CD14-positive monocyte (primary cell): ENCODE measurements at regions not wholly inside any gene's neighbourhood (a gene's known extent, or its start where the extent isn't known, plus 50 kb on each side); places are given as distances from the start of the nearest gene placed in this dataset.
A peak's percentile ranks its signal among the peaks of the same experiment; 100 is the strongest.
"Not testable (repeated sequence)": the region's sequence is repeated elsewhere in the genome, so short reads cannot be mapped to it uniquely, and the experiment has no call there.

Experiments used
- DNase-seq, 3 donors: peaks; one replicate each; pipeline ENCODE4 v3.0.0-alpha.2; 2011 to 2022
- H2AFZ ChIP-seq: 2 replicates; pipeline ENCODE4 v1.6.0; 2012; ENCODE audit warnings: mild to moderate bottlenecking, low read depth, low read length, inconsistent platforms; ENCODE audit not compliant: insufficient read depth, poor library complexity, severe bottlenecking
- H3K27ac ChIP-seq, 2 donors: 1 replicate in 1 of 2; 2 replicates in 1 of 2; pipeline ENCODE4 v1.5.1; 2012 to 2013; ENCODE audit warnings: low read length in 2 of 2, control low read depth in 1 of 2, inconsistent platforms in 1 of 2, low read depth in 1 of 2, mild to moderate bottlenecking in 1 of 2
- H3K27me3 ChIP-seq, 2 donors: one replicate each; pipeline versions ENCODE4 v1.6.0 to v1.6.1; 2011 to 2013; ENCODE audit warnings: low read length in 2 of 2; ENCODE audit not compliant: control insufficient read depth in 2 of 2, insufficient read depth in 2 of 2
- H3K36me3 ChIP-seq, 2 donors: replicated peaks in 1 of 2; 1 replicate in 1 of 2; 2 replicates in 1 of 2; pipeline versions ENCODE4 v1.5.1 to v1.6.1; 2012 to 2013; ENCODE audit warnings: low read length in 2 of 2, control low read depth in 1 of 2, inconsistent platforms in 1 of 2, mild to moderate bottlenecking in 1 of 2; ENCODE audit not compliant: insufficient read depth in 2 of 2, control insufficient read depth in 1 of 2
- H3K4me1 ChIP-seq, 2 donors: 1 replicate in 1 of 2; 2 replicates in 1 of 2; pipeline versions ENCODE4 v1.5.1 to v1.6.1; 2012 to 2013; ENCODE audit warnings: low read length in 2 of 2, control low read depth in 1 of 2, inconsistent platforms in 1 of 2, mild to moderate bottlenecking in 1 of 2, moderate library complexity in 1 of 2; ENCODE audit not compliant: insufficient read depth in 2 of 2, control insufficient read depth in 1 of 2
- H3K4me2 ChIP-seq: replicated peaks from 2 replicates; pipeline ENCODE3; 2012; ENCODE audit warnings: low read length, moderate library complexity, mild to moderate bottlenecking; ENCODE audit not compliant: poor library complexity, severe bottlenecking; ENCODE audit errors: extremely low read depth
- H3K4me3 ChIP-seq, 3 experiments: fragments of 200-600 bp in 1 of 3; sonication (generic) in 1 of 3; replicated peaks in 1 of 3; 1 replicate in 2 of 3; 2 replicates in 1 of 3; pipeline ENCODE4 v1.5.1; 2011 to 2013; ENCODE audit warnings: low read length in 3 of 3, mild to moderate bottlenecking in 3 of 3, control low read depth in 2 of 3, low read depth in 2 of 3, inconsistent platforms in 1 of 3, moderate library complexity in 1 of 3
- H3K79me2 ChIP-seq: 2 replicates; pipeline ENCODE4 v1.6.0; 2012; ENCODE audit warnings: mild to moderate bottlenecking, control low read depth, inconsistent platforms, low read length, moderate library complexity; ENCODE audit not compliant: insufficient read depth
- H3K9ac ChIP-seq: 2 replicates; pipeline ENCODE4 v1.6.0; 2017; ENCODE audit warnings: low read length, mild to moderate bottlenecking; ENCODE audit not compliant: insufficient read depth, poor library complexity, severe bottlenecking
- H3K9me3 ChIP-seq, 2 donors: replicated peaks in 1 of 2; 1 replicate in 1 of 2; 2 replicates in 1 of 2; pipeline versions ENCODE4 v1.5.1 to v1.6.1; 2012 to 2013; ENCODE audit warnings: low read length in 2 of 2, control low read depth in 1 of 2; ENCODE audit not compliant: control insufficient read depth in 1 of 2, insufficient read depth in 1 of 2
- H4K20me1 ChIP-seq: 2 replicates; pipeline ENCODE4 v1.6.0; 2012; ENCODE audit warnings: mild to moderate bottlenecking, low read length, control low read depth, moderate library complexity; ENCODE audit not compliant: insufficient read depth
- H3K27ac Mint-ChIP-seq, 7 donors: one replicate each; pipeline ENCODE4 v1.8.0; 2020; ENCODE audit warnings: mild to moderate bottlenecking in 7 of 7, mixed read lengths in 7 of 7, moderate library complexity in 6 of 7, inconsistent platforms in 2 of 7
- H3K27me3 Mint-ChIP-seq, 3 donors: one replicate each; pipeline ENCODE4 v1.8.0; 2021 to 2022; ENCODE audit warnings: low read depth in 3 of 3, mild to moderate bottlenecking in 3 of 3, mixed read lengths in 3 of 3, moderate library complexity in 3 of 3, inconsistent platforms in 1 of 3
- H3K36me3 Mint-ChIP-seq, 2 donors: one replicate each; pipeline ENCODE4 v1.8.0; 2020; ENCODE audit warnings: mixed read lengths in 2 of 2, inconsistent platforms in 1 of 2, mild to moderate bottlenecking in 1 of 2
- H3K4me1 Mint-ChIP-seq: one replicate; pipeline ENCODE4 v1.8.0; 2020; ENCODE audit warnings: mild to moderate bottlenecking, mixed read lengths
- H3K4me3 Mint-ChIP-seq, 2 donors: one replicate each; pipeline ENCODE4 v1.8.0; 2020; ENCODE audit warnings: mild to moderate bottlenecking in 2 of 2, mixed read lengths in 2 of 2, moderate library complexity in 1 of 2
- H3K9me3 Mint-ChIP-seq, 7 donors: one replicate each; pipeline ENCODE4 v1.8.0; 2020 to 2022; ENCODE audit warnings: mixed read lengths in 7 of 7, mild to moderate bottlenecking in 6 of 7, moderate library complexity in 6 of 7, inconsistent platforms in 2 of 7
- CTCF ChIP-seq: fragments of 200-600 bp; IDR thresholded peaks from one replicate; pipeline ENCODE4 v1.8.0; 2022; ENCODE audit warnings: antibody characterized with exemption, mild to moderate bottlenecking
- WGBS: methylation state at CpG from one replicate; pipeline ENCODE4 v1.1.5; 2013; ENCODE audit warnings: missing lambda C conversion rate; ENCODE audit not compliant: insufficient coverage; 5-methylcytosine and 5-hydroxymethylcytosine counted together
- intact Hi-C, 2 donors: fragments of 100-400 bp; cut with micrococcal nuclease; formaldehyde crosslinking; loops; one replicate each; pipeline versions ENCODE4 v1.15.0 to v1.15.1; 2023

- Mint-ChIP-seq H3K9me3 (no peaks in the 10 kb centered on the region), H3K36me3 (no peaks in the 10 kb centered on the region), H3K4me1 (peaks cover 16% of the 10 kb centered on the region), H3K27ac (peak overlapping the region; percentile 51 to 94 (median 85)), H3K4me3 (peak overlapping the region; percentile 45 to 68), H3K27me3 (peaks cover 0 to 2% (median 2%) of the 10 kb centered on the region in 3 donors)
- Histone ChIP-seq H3K27me3 (no peaks in the 10 kb centered on the region), H3K79me2 (no peaks in the 10 kb centered on the region), H3K27ac (peak overlapping the region; percentile 51 to 62), H3K4me1 (peaks cover 16 to 17% of the 10 kb centered on the region in 2 donors), H3K4me3 (peak overlapping the region in 1 of 3 experiments; percentile 13), H3K4me2 (peak overlapping the region; percentile 47), H4K20me1 (no peaks in the 10 kb centered on the region), H3K36me3 (no peaks in the 10 kb centered on the region), H2AFZ (peak overlapping the region; percentile 26), H3K9ac (peak overlapping the region; percentile 16), H3K9me3 (no peaks in the 10 kb centered on the region)
- WGBS, result 8% methylated on average over 8 of the region's 12 CpGs
- TF ChIP-seq CTCF, result peak; percentile 8
- DNase-seq, result peak; percentile 76 to 90 (median 87)
- intact Hi-C loops, result no loop called here
These were observed 83.2 kb upstream of the KIF5B start for GRCh38 chr10:32139223-32140073.

GRCh38 chr10:32136927-32137326, 80.7 kb upstream of the KIF5B start:
- H3K27ac Mint-ChIP-seq, H2AFZ ChIP-seq, H3K36me3 Mint-ChIP-seq, H3K9me3 Mint-ChIP-seq, H3K79me2 ChIP-seq, H3K4me2 ChIP-seq, H4K20me1 ChIP-seq, H3K9ac ChIP-seq, H3K36me3 ChIP-seq, DNase-seq, H3K4me3 Mint-ChIP-seq, H3K9me3 ChIP-seq, H3K27ac ChIP-seq, H3K27me3 Mint-ChIP-seq, intact Hi-C loops, H3K4me3 ChIP-seq, H3K27me3 ChIP-seq: not testable (repeated sequence)
- 98% methylated on average over 5 of the region's 7 CpGs for WGBS
- peaks cover 16 to 17% of the 10 kb centered on the region in 2 donors for H3K4me1 ChIP-seq
- H3K4me1 Mint-ChIP-seq, result peaks cover 16% of the 10 kb centered on the region

GRCh38 chr10:32135796-32136195, 79.6 kb upstream of the KIF5B start:
- H4K20me1 ChIP-seq, H3K4me2 ChIP-seq, H3K9ac ChIP-seq, DNase-seq, H2AFZ ChIP-seq, H3K9me3 ChIP-seq, H3K4me3 ChIP-seq, H3K4me3 Mint-ChIP-seq, H3K27ac ChIP-seq, H3K36me3 Mint-ChIP-seq, H3K9me3 Mint-ChIP-seq, H3K79me2 ChIP-seq, H3K36me3 ChIP-seq, H3K27me3 ChIP-seq, H3K27ac Mint-ChIP-seq, intact Hi-C loops, H3K27me3 Mint-ChIP-seq: not testable (repeated sequence)
- peaks cover 16 to 17% of the 10 kb centered on the region in 2 donors for H3K4me1 ChIP-seq
- peaks cover 16% of the 10 kb centered on the region for H3K4me1 Mint-ChIP-seq
- WGBS, result 83% methylated on average over 4 of the region's 5 CpGs
